GM19193 (cell line): ENCODE measurements at regions not wholly inside any gene's neighbourhood (a gene's known extent, or its start where the extent isn't known, plus 50 kb on each side); places are given as distances from the start of the nearest gene placed in this dataset.

Source experiments
- POLR2A ChIP-seq: IDR thresholded peaks from 4 replicates; pipeline ENCODE4 v1.6.1; 2011; ENCODE audit not compliant: insufficient read depth, insufficient read length; ENCODE audit errors: extremely low read depth

GRCh38 chr4:111770514-111770913 is 374.7 kb upstream of the FAM241A start:
- TF ChIP-seq POLR2A: no peak

GRCh38 chr4:111773858-111774257 is 371.4 kb upstream of the FAM241A start:
- no peak for TF ChIP-seq POLR2A

- TF ChIP-seq POLR2A: no peak
Observed at GRCh38 chr4:111775556-111776297, 369.5 kb upstream of the FAM241A start.

DNA sequence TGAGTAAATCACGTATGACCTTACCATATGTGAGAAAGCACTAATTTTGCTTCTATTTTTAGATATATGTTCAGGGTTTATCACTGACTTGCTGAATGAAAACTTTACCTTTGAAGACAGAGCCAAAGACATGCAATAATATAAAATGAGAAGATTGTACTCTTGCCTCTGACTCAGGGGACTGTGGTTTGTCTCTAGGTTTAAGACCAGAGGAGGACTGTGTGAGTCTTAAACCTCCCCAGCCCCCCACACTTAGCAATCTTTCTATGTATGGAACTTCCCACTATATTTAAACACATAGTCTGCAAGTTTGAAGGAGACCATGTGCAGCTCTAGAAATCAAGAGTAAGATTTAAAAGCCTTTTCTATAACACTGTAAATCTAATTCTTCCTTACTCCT is 368.7 kb upstream of the FAM241A start:
- no peak for TF ChIP-seq POLR2A

GRCh38 chr4:111778543-111778942 is 366.7 kb upstream of the FAM241A start:
- no peak for TF ChIP-seq POLR2A

GRCh38 chr4:111780965-111781364 is 364.3 kb upstream of the FAM241A start:
- no peak for TF ChIP-seq POLR2A

GRCh38 chr4:111781611-111782010 is 363.6 kb upstream of the FAM241A start:
- TF ChIP-seq POLR2A: no peak

DNA sequence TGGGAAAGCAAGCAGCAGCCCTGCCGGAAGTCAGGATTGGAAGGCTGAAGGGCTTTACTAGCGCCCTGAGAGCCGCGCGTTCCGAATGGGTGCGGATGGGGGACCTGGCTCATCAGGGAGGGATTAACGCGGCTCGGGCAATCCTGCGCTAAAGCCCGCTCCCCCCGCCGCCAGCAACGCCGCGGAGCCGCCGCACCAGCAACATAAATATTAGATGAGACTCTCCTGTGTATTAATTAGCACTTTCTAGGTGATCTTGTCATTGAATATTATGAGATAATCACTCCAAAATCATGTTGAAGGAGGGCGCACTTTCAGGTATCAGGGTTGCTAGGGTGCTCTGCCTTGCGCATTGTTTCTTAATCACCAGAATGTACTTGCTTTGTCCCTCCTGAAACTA is 357.2 kb upstream of the FAM241A start:
- no peak for TF ChIP-seq POLR2A

DNA sequence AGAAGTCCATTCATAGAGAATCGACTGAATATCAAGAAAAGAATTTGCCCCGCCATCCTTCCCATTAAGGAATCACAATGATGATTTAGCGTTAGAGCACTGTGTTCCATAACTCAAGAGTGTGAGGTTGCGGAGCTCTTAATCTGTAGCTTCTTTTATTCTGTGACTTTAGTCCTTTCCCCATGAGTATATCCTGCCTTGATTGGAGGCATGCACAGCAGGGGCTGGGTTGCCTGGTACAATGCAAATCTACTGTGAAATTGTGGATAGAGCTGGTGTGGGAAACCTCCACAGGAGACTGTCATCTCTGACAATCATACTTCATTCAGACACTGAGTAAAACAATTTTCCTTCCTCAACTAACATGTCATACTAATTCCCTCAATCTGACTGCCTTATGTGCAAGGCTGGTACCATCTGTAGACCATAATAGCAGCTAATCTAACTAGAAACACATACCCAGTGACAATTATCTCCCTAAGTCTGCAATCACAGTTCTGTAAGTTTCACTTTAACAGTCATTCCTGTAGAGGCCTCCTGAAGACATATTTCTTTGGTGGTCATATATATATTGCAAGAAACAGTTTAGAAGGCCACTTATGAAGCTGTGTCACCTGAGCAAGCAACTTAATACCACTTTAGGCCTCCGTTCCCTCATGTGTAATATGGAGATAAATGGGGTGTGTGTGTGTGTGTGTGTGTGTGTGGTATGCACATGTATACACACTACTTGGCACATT is 355.2 kb upstream of the FAM241A start:
- no peak for TF ChIP-seq POLR2A

GRCh38 chr4:111792632-111793031 is 352.6 kb upstream of the FAM241A start:
- TF ChIP-seq POLR2A: no peak

DNA sequence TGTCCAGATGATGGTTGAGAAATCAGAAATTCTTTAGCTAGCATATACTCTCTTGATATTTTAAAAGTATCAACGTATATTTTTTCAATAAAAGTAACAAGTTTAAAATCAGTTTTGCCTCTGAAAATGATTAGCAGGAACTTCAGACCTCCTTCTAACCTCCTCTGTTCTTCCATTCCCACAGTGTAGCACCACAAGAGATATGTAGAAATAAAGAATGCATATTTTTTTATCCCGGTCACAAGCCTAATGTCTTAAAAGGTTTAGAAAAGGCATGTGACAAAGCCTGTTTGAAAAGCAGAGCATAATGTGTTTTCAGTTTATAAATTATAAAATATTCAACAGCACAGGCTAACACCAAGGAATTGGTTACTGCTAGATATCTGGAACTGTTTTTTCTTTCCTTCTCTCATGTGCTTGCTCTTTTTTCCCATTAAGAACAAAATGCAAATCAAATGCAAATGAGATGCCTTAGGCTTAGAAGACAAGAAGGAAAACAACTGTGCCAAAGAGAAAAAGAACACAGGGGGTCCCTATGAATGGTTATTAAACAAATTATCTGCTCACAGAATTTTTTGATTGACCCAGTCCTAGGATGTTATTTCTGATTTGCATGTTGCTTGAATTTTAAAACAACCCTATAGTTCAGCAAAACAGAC is 351.7 kb upstream of the FAM241A start:
- no peak for TF ChIP-seq POLR2A

DNA sequence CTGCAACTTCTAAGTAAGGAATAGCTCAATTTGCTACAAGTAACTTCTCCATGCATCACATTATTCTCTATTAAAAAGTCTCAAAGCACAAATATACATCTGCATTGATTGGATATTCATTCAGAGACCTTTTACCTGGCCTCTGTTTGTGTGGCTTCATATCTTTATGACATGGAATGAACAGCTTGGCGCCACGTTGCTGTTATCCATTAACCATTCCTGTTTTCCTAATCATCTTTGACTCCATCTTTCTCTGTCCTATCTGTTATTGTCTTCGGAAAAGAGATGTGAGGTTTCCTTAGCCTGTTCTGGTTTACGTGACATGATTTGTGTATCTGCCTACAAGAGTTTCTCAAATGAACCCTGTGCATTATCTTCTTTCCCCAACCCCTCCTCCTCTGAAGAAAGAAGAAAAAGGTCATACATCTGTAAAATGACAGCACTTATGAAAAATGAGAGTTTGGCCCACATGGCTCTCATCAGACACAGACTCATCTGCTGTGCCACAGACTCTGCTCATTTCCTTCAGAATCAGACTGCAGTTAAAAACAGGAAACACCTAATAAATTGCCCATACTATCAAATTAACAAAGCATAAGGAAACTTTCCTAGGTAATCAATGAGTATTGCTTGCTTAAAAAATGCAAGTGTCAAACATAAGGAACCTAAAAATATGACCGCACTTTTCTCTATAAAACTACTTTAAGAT is 347.6 kb upstream of the FAM241A start:
- no peak for TF ChIP-seq POLR2A

GRCh38 chr4:111798840-111799239 is 346.4 kb upstream of the FAM241A start:
- TF ChIP-seq POLR2A: no peak

DNA sequence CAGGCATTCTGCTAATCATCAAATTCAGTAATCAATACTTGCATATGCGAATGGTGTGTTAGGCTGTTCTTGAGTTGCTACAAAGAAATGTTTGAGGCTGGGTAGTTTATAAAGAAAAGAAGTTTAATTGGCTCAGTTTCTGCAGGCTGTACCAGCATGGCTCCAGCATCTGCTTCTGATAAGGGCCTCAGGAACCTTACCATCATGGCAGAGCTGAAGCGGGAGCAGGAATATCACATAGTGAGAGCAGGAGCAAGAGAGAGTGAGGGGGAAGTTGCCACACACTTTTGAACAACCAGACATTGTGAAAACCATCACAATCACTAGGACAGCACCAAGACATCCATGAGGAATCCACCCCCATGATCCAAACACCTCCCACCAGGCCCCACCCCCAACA is 344.7 kb upstream of the FAM241A start:
- no peak for TF ChIP-seq POLR2A

DNA sequence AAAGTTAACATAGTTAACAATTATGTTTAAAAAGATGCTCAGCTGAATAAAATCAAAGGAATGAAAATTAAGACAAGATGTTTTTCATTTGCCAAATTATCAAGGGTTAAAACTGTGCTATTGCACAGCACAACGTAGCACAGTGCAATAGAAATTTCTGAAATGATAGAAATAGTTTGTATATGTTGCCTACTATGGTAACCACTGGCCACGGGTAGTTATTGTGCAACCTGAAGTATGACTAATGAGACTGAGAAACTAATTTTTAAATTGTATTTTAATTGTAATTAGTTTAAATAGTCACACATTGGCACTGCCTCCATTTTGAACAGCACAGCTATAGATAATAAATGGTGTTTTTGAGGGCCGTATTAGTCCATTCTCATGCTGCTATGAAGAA is 343.1 kb upstream of the FAM241A start:
- TF ChIP-seq POLR2A: no peak
